PC-9 (cell line): ENCODE measurements at regions not wholly inside any gene's neighbourhood (a gene's known extent, or its start where the extent isn't known, plus 50 kb on each side); places are given as distances from the start of the nearest gene placed in this dataset.

Experiments used
- BruUV-seq: library from RNA; stranded (reverse); fragments of 400-500 nt; replicated peaks from 2 replicates; lab custom pipeline; 2021; lab: Mats Ljungman, UMichigan
- CTCF ChIA-PET: fragments of 300-600 bp; sonication (Branson Sonifier 250); formaldehyde crosslinking; loops from one replicate; lab custom pipeline; 2022; ENCODE audit warnings: antibody characterized with exemption; lab: Charles Lee
- POLR2A ChIA-PET: fragments of 300-600 bp; sonication (Branson Sonifier 250); formaldehyde crosslinking; loops from one replicate; lab custom pipeline; 2022; ENCODE audit warnings: antibody characterized with exemption; ENCODE audit not compliant: unreplicated experiment; lab: Charles Lee
- DNase-seq, 2 experiments: peaks; one replicate each; pipeline versions ENCODE4 v3.0.0 to v3.0.0-alpha.2; 2015 to 2022; ENCODE audit warnings: mixed read lengths in 1 of 2
- H2AFZ ChIP-seq: fragments of 200-600 bp; sonication (generic); 2 replicates; pipeline ENCODE4 v1.8.1; 2017; ENCODE audit warnings: antibody characterized with exemption
- H3F3A ChIP-seq: fragments of 200-600 bp; sonication (generic); 2 replicates; pipeline ENCODE4 v1.8.1; 2017; ENCODE audit warnings: antibody characterized with exemption, mild to moderate bottlenecking, low read depth; ENCODE audit not compliant: insufficient read depth
- H3K27ac ChIP-seq: fragments of 200-600 bp; sonication (generic); 2 replicates; pipeline ENCODE4 v1.6.1; 2016; ENCODE audit warnings: mixed run types
- H3K27me3 ChIP-seq: fragments of 200-600 bp; sonication (generic); 2 replicates; pipeline ENCODE4 v1.6.1; 2016; ENCODE audit warnings: low read depth, mixed run types; ENCODE audit not compliant: insufficient read depth
- H3K36me3 ChIP-seq: fragments of 200-600 bp; sonication (generic); 2 replicates; pipeline ENCODE4 v1.6.1; 2016; ENCODE audit warnings: low read depth, mixed run types
- H3K4me1 ChIP-seq: fragments of 200-600 bp; sonication (generic); replicated peaks from 2 replicates; pipeline ENCODE4 v1.6.1; 2016; ENCODE audit warnings: mixed run types; ENCODE audit not compliant: insufficient read depth
- H3K4me2 ChIP-seq: fragments of 200-600 bp; sonication (generic); 2 replicates; pipeline ENCODE4 v1.6.1; 2017; ENCODE audit warnings: mixed run types
- H3K4me3 ChIP-seq: fragments of 200-600 bp; sonication (generic); 2 replicates; pipeline ENCODE4 v1.6.1; 2016; ENCODE audit warnings: mixed run types
- H3K79me2 ChIP-seq: fragments of 200-600 bp; sonication (generic); 2 replicates; pipeline ENCODE4 v1.6.1; 2017; ENCODE audit warnings: low read depth, mixed run types
- H3K9me2 ChIP-seq: fragments of 200-600 bp; sonication (generic); 2 replicates; pipeline ENCODE4 v1.8.1; 2017; ENCODE audit warnings: mild to moderate bottlenecking; ENCODE audit not compliant: insufficient read depth
- H3K9me3 ChIP-seq: fragments of 200-600 bp; sonication (generic); 2 replicates; pipeline ENCODE4 v1.8.1; 2016; ENCODE audit warnings: low read depth; ENCODE audit not compliant: insufficient read depth
- H4K20me1 ChIP-seq: fragments of 200-600 bp; sonication (generic); 2 replicates; pipeline ENCODE4 v1.8.1; 2017; ENCODE audit not compliant: insufficient read depth
- EZH2 ChIP-seq: fragments of 200-600 bp; sonication (generic); IDR thresholded peaks from 2 replicates; pipeline ENCODE4 v1.8.0; 2017; ENCODE audit warnings: antibody characterized with exemption, low read depth
- intact Hi-C: fragments of 100-400 bp; cut with micrococcal nuclease; formaldehyde crosslinking; loops from one replicate; pipeline ENCODE4 v1.10.0; 2022; ENCODE audit not compliant: unreplicated experiment
- TF ChIP-seq, protein P1 (sequence below): fragments of 200-600 bp; sonication (generic); conservative IDR thresholded peaks from 2 replicates; pipeline ENCODE4 v1.6.1; 2017; ENCODE audit warnings: mixed run types, antibody characterized with exemption, mild to moderate bottlenecking, moderate library complexity

DNA sequence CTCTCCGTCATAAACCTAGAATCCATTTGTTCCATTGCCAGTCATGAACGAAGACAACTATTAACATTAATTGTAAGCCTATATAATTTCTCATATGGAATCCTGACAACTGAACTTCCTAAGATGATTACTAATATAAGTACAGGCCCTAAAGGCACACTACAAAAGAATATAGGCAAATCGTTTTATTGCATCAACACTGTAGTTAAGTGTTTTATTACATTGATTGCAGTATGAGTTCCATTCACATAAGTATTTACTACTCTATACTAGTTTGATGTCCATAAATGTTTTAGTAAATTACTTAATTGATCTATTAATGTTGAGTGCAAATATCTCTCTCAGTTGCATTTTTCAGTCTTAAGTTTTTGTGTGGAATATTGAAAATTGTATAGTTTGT is 113.1 kb upstream of the SEMA3C start:
- H3K9me2 ChIP-seq: no peaks in the 10 kb centered on the region
- no peaks in the 10 kb centered on the region for H3K4me1 ChIP-seq
- H3K27me3 ChIP-seq: no peaks in the 10 kb centered on the region
- no peaks in the 10 kb centered on the region for H3K36me3 ChIP-seq
- H3K79me2 ChIP-seq: no peaks in the 10 kb centered on the region
- 0 out of 2 replicates have a peak, but pooled peaks cover 5% of the 10 kb centered on the region for H3F3A ChIP-seq
- ChIA-PET POLR2A (no interaction called here), CTCF (no interaction called here)
- no peaks in the 10 kb centered on the region for H3K9me3 ChIP-seq
- no peak overlapping the region for H2AFZ ChIP-seq
- DNase-seq: no peak
- BruUV-seq: no TSS peak
- H3K4me3 ChIP-seq: no peak overlapping the region
- no peak for TF ChIP-seq EZH2
- TF ChIP-seq, protein P1, sequence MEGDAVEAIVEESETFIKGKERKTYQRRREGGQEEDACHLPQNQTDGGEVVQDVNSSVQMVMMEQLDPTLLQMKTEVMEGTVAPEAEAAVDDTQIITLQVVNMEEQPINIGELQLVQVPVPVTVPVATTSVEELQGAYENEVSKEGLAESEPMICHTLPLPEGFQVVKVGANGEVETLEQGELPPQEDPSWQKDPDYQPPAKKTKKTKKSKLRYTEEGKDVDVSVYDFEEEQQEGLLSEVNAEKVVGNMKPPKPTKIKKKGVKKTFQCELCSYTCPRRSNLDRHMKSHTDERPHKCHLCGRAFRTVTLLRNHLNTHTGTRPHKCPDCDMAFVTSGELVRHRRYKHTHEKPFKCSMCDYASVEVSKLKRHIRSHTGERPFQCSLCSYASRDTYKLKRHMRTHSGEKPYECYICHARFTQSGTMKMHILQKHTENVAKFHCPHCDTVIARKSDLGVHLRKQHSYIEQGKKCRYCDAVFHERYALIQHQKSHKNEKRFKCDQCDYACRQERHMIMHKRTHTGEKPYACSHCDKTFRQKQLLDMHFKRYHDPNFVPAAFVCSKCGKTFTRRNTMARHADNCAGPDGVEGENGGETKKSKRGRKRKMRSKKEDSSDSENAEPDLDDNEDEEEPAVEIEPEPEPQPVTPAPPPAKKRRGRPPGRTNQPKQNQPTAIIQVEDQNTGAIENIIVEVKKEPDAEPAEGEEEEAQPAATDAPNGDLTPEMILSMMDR: no peak
- no peak overlapping the region for H3K27ac ChIP-seq
- no peak overlapping the region for H3K4me2 ChIP-seq
- intact Hi-C loops: no loop called here
- H4K20me1 ChIP-seq: no peaks in the 10 kb centered on the region

DNA sequence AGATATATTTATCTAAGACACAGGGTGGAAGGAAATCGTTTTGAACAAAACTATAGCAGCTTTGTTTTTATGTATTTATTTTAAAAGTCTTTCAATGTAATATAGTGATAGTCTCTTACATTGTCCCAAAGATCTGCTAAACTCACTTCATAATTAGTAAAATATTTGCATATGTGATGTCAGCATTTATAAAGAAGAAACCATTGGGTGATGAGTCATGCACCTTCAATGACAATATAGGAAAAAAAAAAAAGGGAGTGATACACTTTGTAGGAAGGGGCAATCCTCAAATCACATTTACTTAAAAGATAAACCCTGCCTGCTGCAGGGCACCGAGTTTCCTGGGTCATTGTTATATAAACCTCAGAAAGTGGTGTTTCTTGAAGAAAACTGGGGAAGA is 112.4 kb upstream of the SEMA3C start:
- no peak overlapping the region for H3K4me2 ChIP-seq
- CTCF ChIA-PET: no interaction called here
- no peak overlapping the region for H3K4me3 ChIP-seq
- H3F3A ChIP-seq: 0 out of 2 replicates have a peak, but pooled peaks cover 5% of the 10 kb centered on the region
- no peak overlapping the region for H2AFZ ChIP-seq
- no peaks in the 10 kb centered on the region for H3K79me2 ChIP-seq
- DNase-seq: no peak
- no peaks in the 10 kb centered on the region for H4K20me1 ChIP-seq
- no peak overlapping the region for H3K27ac ChIP-seq
- no peaks in the 10 kb centered on the region for H3K4me1 ChIP-seq
- H3K27me3 ChIP-seq: no peaks in the 10 kb centered on the region
- TF ChIP-seq, protein P1: no peak
- no peak for TF ChIP-seq EZH2
- no peaks in the 10 kb centered on the region for H3K9me2 ChIP-seq
- POLR2A ChIA-PET: no interaction called here
- no peaks in the 10 kb centered on the region for H3K36me3 ChIP-seq
- BruUV-seq: no TSS peak
- no peaks in the 10 kb centered on the region for H3K9me3 ChIP-seq
- intact Hi-C loops: no loop called here

DNA sequence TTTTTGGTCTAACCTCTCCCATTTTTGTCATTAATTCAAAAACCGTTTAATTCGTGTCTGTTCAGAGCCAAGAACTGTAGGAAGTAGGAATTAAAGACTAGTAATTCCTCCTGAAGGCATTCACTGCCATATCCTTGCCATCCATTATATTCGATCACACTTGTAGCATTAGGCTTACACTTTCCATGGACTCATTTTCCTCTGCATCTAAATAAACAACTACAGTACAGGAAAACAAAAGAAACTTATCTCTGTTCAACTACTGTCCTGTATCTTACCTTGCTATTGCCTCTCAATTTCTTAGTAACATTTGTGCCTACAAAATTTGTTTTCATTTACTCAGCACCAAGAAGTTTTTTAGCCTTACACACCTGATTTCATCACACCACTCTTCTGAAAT is 111.6 kb upstream of the SEMA3C start:
- Histone ChIP-seq H3K9me3 (no peaks in the 10 kb centered on the region), H3K4me1 (0 out of 2 replicates have a peak, but pooled peaks cover under 1% of the 10 kb centered on the region), H3F3A (0 out of 2 replicates have a peak, but pooled peaks cover 5% of the 10 kb centered on the region), H3K36me3 (no peaks in the 10 kb centered on the region), H3K9me2 (no peaks in the 10 kb centered on the region), H4K20me1 (no peaks in the 10 kb centered on the region), H3K27ac (no peak overlapping the region), H3K27me3 (no peaks in the 10 kb centered on the region), H3K4me2 (no peak overlapping the region), H3K79me2 (no peaks in the 10 kb centered on the region), H2AFZ (no peak overlapping the region), H3K4me3 (no peak overlapping the region)
- intact Hi-C loops: no loop called here
- CTCF ChIA-PET: no interaction called here
- TF ChIP-seq, protein P1: no peak
- TF ChIP-seq EZH2: no peak
- POLR2A ChIA-PET: no interaction called here
- no peak for DNase-seq
- BruUV-seq: no TSS peak
